HS-27A (cell line): ENCODE measurements at regions not wholly inside any gene's neighbourhood (a gene's known extent, or its start where the extent isn't known, plus 50 kb on each side); places are given as distances from the start of the nearest gene placed in this dataset.
"Not testable (repeated sequence)": the region's sequence is repeated elsewhere in the genome, so short reads cannot be mapped to it uniquely, and the experiment has no call there.

Source experiments
- DNase-seq: peaks from one replicate; pipeline ENCODE4 v3.0.0-alpha.2; 2012; ENCODE audit warnings: low read depth, missing footprints

GRCh38 chr1:101550581-101550980 lies 313.8 kb downstream of the S1PR1 start:
- no peak for DNase-seq

GRCh38 chr1:101566883-101567538 lies 330.2 kb downstream of the S1PR1 start:
- no peak for DNase-seq

GRCh38 chr1:101567582-101568189 lies 330.9 kb downstream of the S1PR1 start:
- peak; percentile 5 for DNase-seq

GRCh38 chr1:101587741-101588140 lies 350.9 kb downstream of the S1PR1 start:
- no peak for DNase-seq

GRCh38 chr1:101588677-101589076 lies 351.9 kb downstream of the S1PR1 start:
- DNase-seq: no peak

GRCh38 chr1:101592845-101593244 lies 356.0 kb downstream of the S1PR1 start:
- no peak for DNase-seq

- no peak for DNase-seq
Measured at GRCh38 chr1:101595881-101596374, 359.1 kb downstream of the S1PR1 start.

- not testable (repeated sequence) for DNase-seq
Measured at GRCh38 chr1:101600615-101601014, 363.8 kb downstream of the S1PR1 start.

- DNase-seq: no peak
Measured at GRCh38 chr1:101603726-101604125, 366.9 kb downstream of the S1PR1 start.

GRCh38 chr1:101605878-101606277 lies 369.1 kb downstream of the S1PR1 start:
- DNase-seq: no peak

GRCh38 chr1:101613546-101613945 lies 376.7 kb downstream of the S1PR1 start:
- no peak for DNase-seq

- DNase-seq: no peak
Measured at GRCh38 chr1:101618900-101619299, 377.8 kb downstream of the OLFM3 start.

- DNase-seq: no peak
Measured at GRCh38 chr1:101632548-101633272, 364.0 kb downstream of the OLFM3 start.

GRCh38 chr1:101645810-101646209 lies 350.9 kb downstream of the OLFM3 start:
- no peak for DNase-seq

- DNase-seq: no peak
Measured at GRCh38 chr1:101652484-101652883, 344.2 kb downstream of the OLFM3 start.

GRCh38 chr1:101653482-101653946 lies 343.2 kb downstream of the OLFM3 start:
- DNase-seq: peak; percentile 9

- DNase-seq: no peak
Measured at GRCh38 chr1:101664726-101665125, 332.0 kb downstream of the OLFM3 start.

- DNase-seq: no peak
Measured at GRCh38 chr1:101667761-101668160, 329.0 kb downstream of the OLFM3 start.

- no peak for DNase-seq
Measured at GRCh38 chr1:101683136-101683535, 313.6 kb downstream of the OLFM3 start.

GRCh38 chr1:101683561-101683960 lies 313.2 kb downstream of the OLFM3 start:
- DNase-seq: no peak

GRCh38 chr1:101697072-101697471 lies 299.7 kb downstream of the OLFM3 start:
- no peak for DNase-seq

GRCh38 chr1:101698681-101699080 lies 298.0 kb downstream of the OLFM3 start:
- DNase-seq: no peak

- DNase-seq: no peak
Measured at GRCh38 chr1:101704895-101705294, 291.8 kb downstream of the OLFM3 start.
